Tibial artery (tissue), 4 donors: ENCODE measurements at regions not wholly inside any gene's neighbourhood (a gene's known extent, or its start where the extent isn't known, plus 50 kb on each side); places are given as distances from the start of the nearest gene placed in this dataset.

Experiments
- DNase-seq, 2 donors: peaks; one replicate each; pipeline ENCODE4 v3.0.0-alpha.2; 2019
- H3K27ac ChIP-seq, 2 donors: fragments of 200-600 bp; sonication (generic) in 1 of 2; 1 replicate in 1 of 2; 2 replicates in 1 of 2; pipeline ENCODE4 v1.5.1; 2018 to 2019; ENCODE audit warnings: mild to moderate bottlenecking in 1 of 2
- H3K27me3 ChIP-seq, 2 donors: fragments of 200-600 bp; sonication (generic) in 1 of 2; one replicate each; pipeline versions ENCODE4 v1.5.1 to v1.6.0; 2016 to 2019
- H3K36me3 ChIP-seq, 3 donors: fragments of 200-600 bp; sonication (generic) in 2 of 3; one replicate each; pipeline ENCODE4 v1.5.1; 2016 to 2019; ENCODE audit warnings: mild to moderate bottlenecking in 2 of 3
- H3K4me1 ChIP-seq, 4 donors: fragments of 200-600 bp; sonication (generic) in 2 of 4; 1 replicate in 3 of 4; 2 replicates in 1 of 4; pipeline ENCODE4 v1.5.1; 2016 to 2019
- H3K4me3 ChIP-seq, 2 donors: fragments of 200-600 bp; sonication (generic) in 1 of 2; 1 replicate in 1 of 2; 2 replicates in 1 of 2; pipeline ENCODE4 v1.5.1; 2018 to 2019; ENCODE audit warnings: mild to moderate bottlenecking in 2 of 2
- H3K9me3 ChIP-seq, 3 donors: fragments of 200-600 bp; sonication (generic) in 1 of 3; one replicate each; pipeline ENCODE4 v1.5.1; 2016 to 2019
- intact Hi-C: fragments of 100-400 bp; cut with DNase I; formaldehyde crosslinking; loops from one replicate; pipeline ENCODE4 v1.15.0; 2023; ENCODE audit warnings: low total_unique reads
- TF ChIP-seq, protein P1 (sequence below), 2 experiments: fragments of 200-600 bp in 1 of 2; fragments of 450-650 bp in 1 of 2; IDR thresholded peaks; one replicate each; pipeline ENCODE4 v1.5.1; 2017 to 2019; ENCODE audit warnings: antibody characterized with exemption in 2 of 2, mild to moderate bottlenecking in 1 of 2, moderate library complexity in 1 of 2

DNA sequence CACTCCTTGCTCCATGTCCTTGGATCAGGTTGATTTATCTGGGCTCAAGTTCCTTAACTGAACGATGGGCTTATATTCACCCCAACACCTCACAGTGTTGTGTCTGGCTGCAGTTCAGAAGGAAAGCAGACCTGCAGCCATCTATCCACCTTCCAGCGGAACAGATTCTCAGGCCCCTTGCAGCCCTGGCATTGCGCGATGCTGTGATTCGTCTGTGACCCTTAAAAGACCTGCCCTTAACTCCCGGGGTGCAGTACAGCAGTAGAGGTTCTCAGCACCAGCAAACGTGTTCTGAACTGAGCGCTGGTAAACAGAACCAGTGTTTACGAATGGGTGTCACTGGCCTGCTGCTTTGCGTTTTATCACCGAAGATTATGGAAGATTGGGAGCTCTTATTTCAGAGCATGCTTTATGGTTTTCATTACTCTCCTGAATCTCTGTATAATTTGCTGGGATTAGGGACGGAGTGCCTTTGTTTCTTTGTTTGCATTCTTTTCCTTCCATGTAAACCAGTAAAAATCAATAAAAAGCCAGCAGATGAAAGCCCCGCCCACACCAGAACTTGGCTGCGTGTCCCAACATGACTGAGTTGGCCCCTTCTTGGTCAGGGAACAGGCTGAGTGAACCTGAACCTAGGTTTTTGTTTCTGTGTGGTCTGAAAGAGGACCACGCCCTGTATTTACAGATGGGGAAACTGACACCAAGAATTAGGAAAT, 286.7 kb upstream of the CRY1 start:
- Histone ChIP-seq H3K27me3 (peaks cover 0 to 3% of the 10 kb centered on the region in 2 donors), H3K4me3 (no peak overlapping the region), H3K4me1 (no peaks in the 10 kb centered on the region), H3K9me3 (no peaks in the 10 kb centered on the region), H3K36me3 (no peaks in the 10 kb centered on the region), H3K27ac (no peak overlapping the region)
- intact Hi-C loops: no loop called here
- DNase-seq: no peak
- TF ChIP-seq, protein P1, sequence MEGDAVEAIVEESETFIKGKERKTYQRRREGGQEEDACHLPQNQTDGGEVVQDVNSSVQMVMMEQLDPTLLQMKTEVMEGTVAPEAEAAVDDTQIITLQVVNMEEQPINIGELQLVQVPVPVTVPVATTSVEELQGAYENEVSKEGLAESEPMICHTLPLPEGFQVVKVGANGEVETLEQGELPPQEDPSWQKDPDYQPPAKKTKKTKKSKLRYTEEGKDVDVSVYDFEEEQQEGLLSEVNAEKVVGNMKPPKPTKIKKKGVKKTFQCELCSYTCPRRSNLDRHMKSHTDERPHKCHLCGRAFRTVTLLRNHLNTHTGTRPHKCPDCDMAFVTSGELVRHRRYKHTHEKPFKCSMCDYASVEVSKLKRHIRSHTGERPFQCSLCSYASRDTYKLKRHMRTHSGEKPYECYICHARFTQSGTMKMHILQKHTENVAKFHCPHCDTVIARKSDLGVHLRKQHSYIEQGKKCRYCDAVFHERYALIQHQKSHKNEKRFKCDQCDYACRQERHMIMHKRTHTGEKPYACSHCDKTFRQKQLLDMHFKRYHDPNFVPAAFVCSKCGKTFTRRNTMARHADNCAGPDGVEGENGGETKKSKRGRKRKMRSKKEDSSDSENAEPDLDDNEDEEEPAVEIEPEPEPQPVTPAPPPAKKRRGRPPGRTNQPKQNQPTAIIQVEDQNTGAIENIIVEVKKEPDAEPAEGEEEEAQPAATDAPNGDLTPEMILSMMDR (IDR thresholded peaks at IDR 0.05): no peak

DNA sequence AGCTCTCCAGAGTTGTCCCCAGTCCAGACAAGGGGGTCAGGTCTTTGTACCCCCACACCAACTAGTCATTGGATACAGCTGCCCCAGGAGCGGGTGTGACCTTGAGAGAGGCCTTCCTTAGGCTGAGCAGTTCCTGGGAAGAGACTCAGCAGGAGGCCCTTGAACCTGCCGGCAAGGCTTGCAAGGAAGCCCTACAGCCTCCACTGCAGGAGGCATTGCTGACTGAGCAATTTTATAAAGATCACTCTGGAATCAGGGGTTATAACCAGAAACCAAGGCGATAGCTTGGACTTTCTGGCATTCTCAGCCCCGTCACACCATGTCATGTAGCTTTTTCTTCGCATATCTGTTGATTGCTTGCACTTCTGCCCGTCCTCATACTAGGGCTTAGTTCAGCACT, 291.3 kb upstream of the CRY1 start:
- intact Hi-C loops: no loop called here
- H3K4me3 ChIP-seq: no peak overlapping the region
- H3K9me3 ChIP-seq: peaks cover 0 to 7% (median 7%) of the 10 kb centered on the region in 3 donors
- DNase-seq: no peak
- no peak overlapping the region for H3K27ac ChIP-seq
- no peaks in the 10 kb centered on the region for H3K36me3 ChIP-seq
- TF ChIP-seq, protein P1 (IDR thresholded peaks at IDR 0.05): no peak
- H3K27me3 ChIP-seq: no peaks in the 10 kb centered on the region
- H3K4me1 ChIP-seq: no peaks in the 10 kb centered on the region

DNA sequence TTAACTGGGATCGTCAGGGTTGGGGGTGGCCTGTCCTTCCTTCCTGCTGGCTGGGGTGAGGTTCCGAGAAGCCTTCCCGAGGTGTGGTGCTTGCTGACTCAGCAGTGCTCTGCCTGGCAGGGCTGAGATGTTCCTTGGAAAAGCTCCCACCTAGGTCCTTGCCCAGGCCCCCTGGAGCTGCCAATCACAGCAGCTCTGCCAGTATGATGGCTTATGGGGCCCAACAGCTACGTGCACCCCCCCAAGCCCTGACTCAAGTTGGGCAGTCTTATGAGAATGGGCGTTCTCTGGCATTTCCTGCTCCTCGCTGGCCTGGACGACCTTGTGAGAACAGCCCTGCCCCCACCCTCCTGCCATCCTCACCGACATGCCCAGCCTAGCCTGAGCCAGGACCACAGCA, 292.2 kb upstream of the CRY1 start:
- intact Hi-C loops: no loop called here
- Histone ChIP-seq H3K4me3 (no peak overlapping the region), H3K9me3 (peaks cover 0 to 14% (median 8%) of the 10 kb centered on the region in 3 donors), H3K4me1 (no peaks in the 10 kb centered on the region), H3K27ac (no peak overlapping the region), H3K27me3 (no peaks in the 10 kb centered on the region), H3K36me3 (no peaks in the 10 kb centered on the region)
- TF ChIP-seq, protein P1 (IDR thresholded peaks at IDR 0.05): no peak
- no peak for DNase-seq

DNA sequence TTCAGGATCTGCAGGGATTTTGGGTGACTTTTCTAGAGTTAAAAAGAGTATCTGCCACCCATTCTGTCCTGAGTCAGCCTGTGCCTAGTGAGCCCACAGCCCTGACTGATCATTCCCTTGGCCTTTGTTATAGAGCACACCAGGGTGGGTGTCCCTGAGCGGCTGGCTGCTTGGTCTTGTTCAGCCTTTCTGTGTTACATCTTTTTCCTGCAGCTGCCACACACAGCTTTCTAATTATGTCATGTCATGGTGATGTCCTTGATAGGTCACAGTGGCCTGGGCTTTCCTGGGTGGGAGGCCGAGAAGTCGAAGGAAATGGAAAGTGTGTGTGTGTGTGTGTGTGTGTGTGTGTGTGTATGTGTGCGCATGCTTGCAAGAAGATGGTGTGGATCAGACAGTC, 293.2 kb upstream of the CRY1 start:
- no peaks in the 10 kb centered on the region for H3K36me3 ChIP-seq
- peaks cover 0 to 14% (median 8%) of the 10 kb centered on the region in 3 donors for H3K9me3 ChIP-seq
- TF ChIP-seq, protein P1 (IDR thresholded peaks at IDR 0.05): no peak
- no peaks in the 10 kb centered on the region for H3K27me3 ChIP-seq
- no peaks in the 10 kb centered on the region for H3K4me1 ChIP-seq
- no peak overlapping the region for H3K4me3 ChIP-seq
- no peak overlapping the region for H3K27ac ChIP-seq
- no peak for DNase-seq
- intact Hi-C loops: no loop called here

DNA sequence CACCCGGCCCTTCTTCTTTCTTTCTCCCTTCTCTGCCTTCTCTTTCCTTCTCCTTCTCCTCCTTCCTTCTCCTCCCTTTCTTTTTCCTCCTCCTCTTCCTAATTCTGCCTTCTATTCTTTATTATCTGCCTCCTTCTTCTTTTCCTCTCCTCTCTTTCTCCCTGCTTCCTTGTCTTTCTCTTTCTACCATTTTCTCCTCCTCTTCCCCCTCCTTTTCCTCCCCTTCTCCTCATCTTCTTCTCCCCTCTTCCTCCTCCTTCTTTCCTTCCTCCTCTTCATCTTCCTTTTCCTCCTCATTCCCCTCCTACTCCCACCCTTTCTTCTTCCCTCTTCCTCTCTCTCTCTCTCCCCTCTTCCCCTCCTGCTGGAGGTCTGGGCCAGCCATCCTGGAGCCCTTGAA, 294.9 kb upstream of the CRY1 start:
- TF ChIP-seq, protein P1 (IDR thresholded peaks at IDR 0.05): no peak
- intact Hi-C loops: no loop called here
- H3K36me3 ChIP-seq: no peaks in the 10 kb centered on the region

More for the DNA sequence above, 294.9 kb upstream of the CRY1 start:
- peaks cover 0 to 14% (median 8%) of the 10 kb centered on the region in 3 donors for H3K9me3 ChIP-seq
- no peaks in the 10 kb centered on the region for H3K4me1 ChIP-seq
- H3K27ac ChIP-seq: no peak overlapping the region
- no peak for DNase-seq
- H3K4me3 ChIP-seq: no peak overlapping the region
- H3K27me3 ChIP-seq: no peaks in the 10 kb centered on the region
